K562 (cell line): ENCODE measurements at regions not wholly inside any gene's neighbourhood (a gene's known extent, or its start where the extent isn't known, plus 50 kb on each side); places are given as distances from the start of the nearest gene placed in this dataset.

Experiments
- ATAC-seq: fragments of 200-7000 bp; cut with Tn5 transposase; 3 replicates; pipeline ENCODE4 v1.9.1; 2020; ENCODE audit warnings: moderate library complexity
- BruUV-seq: library from RNA; stranded (reverse); fragments of 400-500 nt; replicated peaks from 2 replicates; lab custom pipeline; 2021; lab: Mats Ljungman, UMichigan
- CTCF ChIA-PET: fragments of 300-600 bp; formaldehyde crosslinking; extraction: SDS; loops from one replicate; lab custom pipeline; 2021; ENCODE audit warnings: low intra/inter-chr PET ratio; lab: Yijun Ruan, JAX
- POLR2A ChIA-PET: fragments of 300-600, 350-650 bp; sonication (Branson Sonifier 250); formaldehyde crosslinking; extraction: SDS; loops from one replicate; lab custom pipeline; 2021; ENCODE audit warnings: antibody characterized with exemption, inconsistent platforms; lab: Yijun Ruan, JAX
- DNase-seq, 4 experiments: peaks; one replicate each; pipeline versions ENCODE4 v3.0.0 to v3.0.0-alpha.2; 2011 to 2018; ENCODE audit warnings: low spot score in 3 of 4, mixed read lengths in 3 of 4; ENCODE audit errors: extremely low read depth in 1 of 4
- FAIRE-seq: peaks from 2 replicates; lab custom pipeline; 2011; peaks lifted over from hg19 to GRCh38; lab: Jason Lieb, UNC
- H2AFZ ChIP-seq: 2 replicates; pipeline ENCODE4 v1.6.0; 2011; ENCODE audit warnings: low read depth, low read length, control low read depth, inconsistent platforms
- H3K27ac ChIP-seq: fragments of 200-600 bp; 3 replicates; pipeline ENCODE4 v1.8.0; 2011; ENCODE audit warnings: low read depth, mild to moderate bottlenecking, control low read depth, inconsistent platforms, low read length, moderate library complexity, mixed read lengths; ENCODE audit errors: extremely low read depth
- H3K27me3 ChIP-seq, 2 experiments: fragments of 300-600 bp in 1 of 2; 2 replicates in 1 of 2; 3 replicates in 1 of 2; pipeline versions ENCODE4 v1.6.0 to v1.8.0; 2011; ENCODE audit warnings: inconsistent platforms in 2 of 2, low read length in 2 of 2, mild to moderate bottlenecking in 1 of 2, mixed read lengths in 1 of 2, moderate library complexity in 1 of 2; ENCODE audit not compliant: control insufficient read depth in 2 of 2, insufficient read depth in 2 of 2
- H3K36me3 ChIP-seq: fragments of 300-600 bp; 3 replicates; pipeline ENCODE4 v1.8.0; 2011; ENCODE audit warnings: mild to moderate bottlenecking, low read length, inconsistent platforms; ENCODE audit not compliant: control insufficient read depth, insufficient read depth
- H3K4me1 ChIP-seq, 2 experiments: fragments of 200-600 bp in 1 of 2; replicated peaks in 1 of 2; 2 replicates in 1 of 2; 3 replicates in 1 of 2; pipeline versions ENCODE4 v1.5.1 to v1.8.0; 2011; ENCODE audit warnings: inconsistent platforms in 2 of 2, low read length in 2 of 2, mild to moderate bottlenecking in 1 of 2, mixed read lengths in 1 of 2, moderate library complexity in 1 of 2; ENCODE audit not compliant: control insufficient read depth in 2 of 2, insufficient read depth in 2 of 2
- H3K4me2 ChIP-seq: 2 replicates; pipeline ENCODE4 v1.6.1; 2011; ENCODE audit warnings: low read length, control low read depth, inconsistent platforms, mixed read lengths; ENCODE audit not compliant: insufficient read depth
- H3K4me3 ChIP-seq: fragments of 200-600 bp; sonication (generic), shearing (Covaris generic); 2 replicates; pipeline ENCODE4 v1.5.1; 2016; ENCODE audit warnings: control low read depth, inconsistent platforms
- H3K79me2 ChIP-seq: fragments of 200-600 bp; 3 replicates; pipeline ENCODE4 v1.8.0; 2011; ENCODE audit warnings: low read length, inconsistent platforms; ENCODE audit not compliant: control insufficient read depth, insufficient read depth
- H3K9ac ChIP-seq, 2 experiments: 2 replicates each; pipeline versions ENCODE4 v1.6.0 to v1.6.1; 2011; ENCODE audit warnings: low read depth in 2 of 2, low read length in 2 of 2, control low read depth in 1 of 2, inconsistent platforms in 1 of 2, mild to moderate bottlenecking in 1 of 2, mixed read lengths in 1 of 2; ENCODE audit not compliant: insufficient read depth in 1 of 2
- H3K9me1 ChIP-seq: one replicate; pipeline ENCODE4 v1.6.0; 2011; ENCODE audit warnings: inconsistent platforms, mild to moderate bottlenecking, low read length, moderate library complexity; ENCODE audit not compliant: control insufficient read depth, insufficient read depth
- H3K9me3 ChIP-seq: replicated peaks from 2 replicates; pipeline ENCODE4 v1.5.1; 2011; ENCODE audit warnings: low read depth, low read length, inconsistent platforms; ENCODE audit not compliant: control insufficient read depth, insufficient read depth
- H4K20me1 ChIP-seq: replicated peaks from 2 replicates; pipeline ENCODE4 v1.6.1; 2011; ENCODE audit warnings: low read length, inconsistent platforms, mixed read lengths; ENCODE audit not compliant: control insufficient read depth, insufficient read depth
- ARID3B ChIP-seq: fragments of 250-450 bp; sonication (Bioruptor Pico); IDR thresholded peaks from 2 replicates; pipeline ENCODE4 v1.4.0; 2020; ENCODE audit warnings: borderline replicate concordance
- RBFOX2 ChIP-seq: fragments of 200-400 bp; formaldehyde crosslinking; IDR thresholded peaks from 2 replicates; pipeline ENCODE4 v1.6.1; 2017; ENCODE audit warnings: low read depth, mild to moderate bottlenecking, low read length, moderate library complexity
- TCF3 ChIP-seq: sonication (generic); formaldehyde crosslinking; IDR thresholded peaks from 2 replicates; pipeline ENCODE4 v1.4.0; 2020; ENCODE audit warnings: mild to moderate bottlenecking, missing genetic modification reagents
- TSC22D4 ChIP-seq: fragments of 450-650 bp; IDR thresholded peaks from 2 replicates; pipeline ENCODE4 v1.6.1; 2016; ENCODE audit warnings: missing genetic modification characterization, missing biosample characterization, control low read depth
- WGBS: fragments of 100-300 bp; shearing (Covaris generic); methylation state at CpG from one replicate; pipeline ENCODE4 v1.1.6; 2016; ENCODE audit warnings: low coverage, mixed read lengths; ENCODE audit not compliant: insufficient coverage; ENCODE audit errors: missing lambda C conversion rate; 5-methylcytosine and 5-hydroxymethylcytosine counted together
- in situ Hi-C: fragments of 300-500 bp; cut with MboI; formaldehyde crosslinking; loops from 4 replicates; pipeline ENCODE4 v1.15.0; 2018; ENCODE audit warnings: inconsistent platforms, mixed read lengths
- intact Hi-C: fragments of 100-400 bp; cut with micrococcal nuclease; formaldehyde crosslinking; loops from 2 replicates; pipeline ENCODE4 v1.14.2; 2022

DNA sequence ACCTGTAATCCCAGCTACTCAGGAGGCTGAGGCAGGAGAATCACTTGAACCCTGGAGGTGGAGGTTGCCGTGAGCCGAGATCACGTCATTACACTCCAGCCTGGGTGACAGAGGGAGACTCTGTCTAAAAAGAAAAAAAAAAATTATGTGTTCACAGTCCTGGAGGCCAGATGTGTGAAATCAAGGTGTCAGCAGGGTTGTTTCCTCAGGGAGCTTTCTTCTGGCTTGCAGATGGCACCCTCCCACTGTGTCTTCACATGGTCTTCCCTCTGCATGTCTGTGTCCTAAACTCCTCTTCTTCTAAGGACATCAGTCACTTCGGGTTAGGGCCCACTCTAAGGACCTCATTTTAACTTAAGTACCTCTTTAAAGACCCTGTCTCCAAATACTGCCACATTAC lies 56.1 kb upstream of the UBE2E1 start (continued):
- TF ChIP-seq ARID3B (CRISPR knock-in tag) (no peak), TCF3 (CRISPR knock-in tag) (no peak)

DNA sequence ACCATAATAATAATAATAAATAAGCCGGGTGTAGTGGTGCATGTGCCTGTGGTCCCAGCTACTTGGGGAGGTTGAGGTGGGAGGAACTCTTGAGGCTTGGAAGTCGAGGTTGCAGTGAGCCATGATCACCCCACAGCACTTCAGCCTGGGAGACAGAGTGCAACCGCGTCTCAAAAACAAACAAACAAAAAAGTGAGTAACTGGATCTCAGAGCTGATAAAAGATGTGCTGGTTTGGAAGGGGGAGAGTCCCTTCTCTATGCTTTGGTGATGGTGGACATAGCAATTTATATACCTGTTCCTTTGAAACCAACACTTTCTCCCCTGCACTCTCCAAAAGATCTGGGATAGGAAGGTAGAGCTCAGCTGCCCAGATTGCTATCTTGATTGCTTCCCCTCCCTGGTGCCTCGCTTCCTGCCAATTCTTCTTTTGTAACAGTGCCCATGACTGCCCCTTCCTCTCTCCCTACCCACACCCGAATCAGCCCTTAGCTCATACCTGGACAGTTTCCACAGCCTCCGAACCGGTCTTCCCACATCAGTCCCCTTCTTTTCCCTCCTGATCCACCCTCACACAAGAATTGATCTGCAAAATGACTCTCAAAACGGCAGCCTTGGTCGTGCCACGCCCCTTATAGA lies 55.1 kb upstream of the UBE2E1 start:
- no peaks in the 10 kb centered on the region for H4K20me1 ChIP-seq
- DNase-seq: no peak
- intact Hi-C loops: no loop called here
- no peak overlapping the region for H3K4me2 ChIP-seq
- FAIRE-seq: no peak
- no peaks in the 10 kb centered on the region for H3K79me2 ChIP-seq
- no TSS peak for BruUV-seq
- no peak for ATAC-seq
- H3K36me3 ChIP-seq: no peaks in the 10 kb centered on the region
- no peak overlapping the region for H3K9ac ChIP-seq
- WGBS: 0% methylated on average over 11 of the region's 11 CpGs
- ChIA-PET POLR2A (no interaction called here), CTCF (no interaction called here)
- in situ Hi-C loops: no loop called here
- no peak overlapping the region for H3K27ac ChIP-seq
- H2AFZ ChIP-seq: no peak overlapping the region
- no peak overlapping the region for H3K4me3 ChIP-seq
- TF ChIP-seq TSC22D4 (tag) (no peak), RBFOX2 (no peak)
- no peaks in the 10 kb centered on the region for H3K4me1 ChIP-seq
- H3K27me3 ChIP-seq: peaks cover 23 to 31% of the 10 kb centered on the region in 2 experiments
- H3K9me3 ChIP-seq: no peaks in the 10 kb centered on the region
- H3K9me1 ChIP-seq: no peaks in the 10 kb centered on the region
